ENCODE measurements at regions not wholly inside any gene's neighbourhood (a gene's known extent, or its start where the extent isn't known, plus 50 kb on each side); places are given as distances from the start of the nearest gene placed in this dataset.
"Not testable (repeated sequence)": the region's sequence is repeated elsewhere in the genome, so short reads cannot be mapped to it uniquely, and the experiment has no call there.

- no peak for DNase-seq (ENCODE audit: low read depth, low spot score)
- in situ Hi-C loops (cut with HindIII; ENCODE audit: low pct_unique_long_range_greater_than_20kb, low sequenced_read_pairs): no loop called here
Measured at GRCh38 chr18:44290366-44290977, 390.2 kb upstream of the SETBP1 start.

GRCh38 chr18:44298566-44298965 is 382.1 kb upstream of the SETBP1 start:
- in situ Hi-C loops (cut with HindIII; ENCODE audit: low pct_unique_long_range_greater_than_20kb, low sequenced_read_pairs): no loop called here

GRCh38 chr18:44309185-44309584 is 371.5 kb upstream of the SETBP1 start:
- in situ Hi-C loops (cut with HindIII; ENCODE audit: low pct_unique_long_range_greater_than_20kb, low sequenced_read_pairs): no loop called here
- no peak for DNase-seq (ENCODE audit: low read depth, low spot score)

More at GRCh38 chr18:44298566-44298965, 382.1 kb upstream of the SETBP1 start:
- DNase-seq (ENCODE audit: low read depth, low spot score): no peak

GRCh38 chr18:44320619-44321460 is 359.8 kb upstream of the SETBP1 start:
- in situ Hi-C loops (cut with HindIII; ENCODE audit: low pct_unique_long_range_greater_than_20kb, low sequenced_read_pairs): no loop called here
- peak; percentile 31 for DNase-seq (ENCODE audit: low read depth, low spot score)

- in situ Hi-C loops (cut with HindIII; ENCODE audit: low pct_unique_long_range_greater_than_20kb, low sequenced_read_pairs): no loop called here
- no peak for DNase-seq (ENCODE audit: low read depth, low spot score)
Measured at GRCh38 chr18:44321868-44322590, 358.7 kb upstream of the SETBP1 start.

GRCh38 chr18:44323125-44323524 is 357.6 kb upstream of the SETBP1 start:
- in situ Hi-C loops (cut with HindIII; ENCODE audit: low pct_unique_long_range_greater_than_20kb, low sequenced_read_pairs): no loop called here
- no peak for DNase-seq (ENCODE audit: low read depth, low spot score)

- in situ Hi-C loops (cut with HindIII; ENCODE audit: low pct_unique_long_range_greater_than_20kb, low sequenced_read_pairs): no loop called here
- no peak for DNase-seq (ENCODE audit: low read depth, low spot score)
Measured at GRCh38 chr18:44324361-44324760, 356.3 kb upstream of the SETBP1 start.

- in situ Hi-C loops (cut with HindIII; ENCODE audit: low pct_unique_long_range_greater_than_20kb, low sequenced_read_pairs): no loop called here
- peak; percentile 71 for DNase-seq (ENCODE audit: low read depth, low spot score)
Measured at GRCh38 chr18:44325903-44326635, 354.6 kb upstream of the SETBP1 start.

- no peak for DNase-seq (ENCODE audit: low read depth, low spot score)
- in situ Hi-C loops (cut with HindIII; ENCODE audit: low pct_unique_long_range_greater_than_20kb, low sequenced_read_pairs): no loop called here
Measured at GRCh38 chr18:44331656-44332570, 348.8 kb upstream of the SETBP1 start.

- no peak for DNase-seq (ENCODE audit: low read depth, low spot score)
- in situ Hi-C loops (cut with HindIII; ENCODE audit: low pct_unique_long_range_greater_than_20kb, low sequenced_read_pairs): no loop called here
Measured at GRCh38 chr18:44341759-44342158, 338.9 kb upstream of the SETBP1 start.

- DNase-seq (ENCODE audit: low read depth, low spot score): no peak
- in situ Hi-C loops (cut with HindIII; ENCODE audit: low pct_unique_long_range_greater_than_20kb, low sequenced_read_pairs): no loop called here
Measured at GRCh38 chr18:44342162-44342561, 338.5 kb upstream of the SETBP1 start.

GRCh38 chr18:44342946-44343345 is 337.7 kb upstream of the SETBP1 start:
- no peak for DNase-seq (ENCODE audit: low read depth, low spot score)
- in situ Hi-C loops (cut with HindIII; ENCODE audit: low pct_unique_long_range_greater_than_20kb, low sequenced_read_pairs): no loop called here

- in situ Hi-C loops (cut with HindIII; ENCODE audit: low pct_unique_long_range_greater_than_20kb, low sequenced_read_pairs): no loop called here
- DNase-seq (ENCODE audit: low read depth, low spot score): no peak
Measured at GRCh38 chr18:44343570-44343969, 337.1 kb upstream of the SETBP1 start.

- no peak for DNase-seq (ENCODE audit: low read depth, low spot score)
- in situ Hi-C loops (cut with HindIII; ENCODE audit: low pct_unique_long_range_greater_than_20kb, low sequenced_read_pairs): no loop called here
Measured at GRCh38 chr18:44356566-44357157, 324.0 kb upstream of the SETBP1 start.

GRCh38 chr18:44358402-44358801 is 322.3 kb upstream of the SETBP1 start:
- in situ Hi-C loops (cut with HindIII; ENCODE audit: low pct_unique_long_range_greater_than_20kb, low sequenced_read_pairs): no loop called here
- no peak for DNase-seq (ENCODE audit: low read depth, low spot score)

- in situ Hi-C loops (cut with HindIII; ENCODE audit: low pct_unique_long_range_greater_than_20kb, low sequenced_read_pairs); DNase-seq (ENCODE audit: low read depth, low spot score): not testable (repeated sequence)
Measured at GRCh38 chr18:44359741-44360140, 320.9 kb upstream of the SETBP1 start.

GRCh38 chr18:44362213-44362612 is 318.5 kb upstream of the SETBP1 start:
- in situ Hi-C loops (cut with HindIII; ENCODE audit: low pct_unique_long_range_greater_than_20kb, low sequenced_read_pairs); DNase-seq (ENCODE audit: low read depth, low spot score): not testable (repeated sequence)
